Right lobe of liver (tissue), 4 donors: ENCODE measurements at regions not wholly inside any gene's neighbourhood (a gene's known extent, or its start where the extent isn't known, plus 50 kb on each side); places are given as distances from the start of the nearest gene placed in this dataset.

Experiments used
- POLR2A ChIP-seq: fragments of 450-650 bp; IDR thresholded peaks from one replicate; pipeline ENCODE4 v1.6.1; 2017; ENCODE audit warnings: antibody characterized with exemption, mild to moderate bottlenecking
- TF ChIP-seq, protein P1 (sequence below), 4 donors: fragments of 200-600 bp in 3 of 4; fragments of 450-650 bp in 1 of 4; IDR thresholded peaks; one replicate each; pipeline versions ENCODE4 v1.5.1 to v1.8.0; 2016 to 2022; ENCODE audit warnings: antibody characterized with exemption in 4 of 4, mild to moderate bottlenecking in 2 of 4
- donor health status: DM: no; HTN: no; CAD: no.
- donor health status: DM: no; HTN: no; CAD: no.
- donor health status: DM: no; HTN: yes; CAD: no.

DNA sequence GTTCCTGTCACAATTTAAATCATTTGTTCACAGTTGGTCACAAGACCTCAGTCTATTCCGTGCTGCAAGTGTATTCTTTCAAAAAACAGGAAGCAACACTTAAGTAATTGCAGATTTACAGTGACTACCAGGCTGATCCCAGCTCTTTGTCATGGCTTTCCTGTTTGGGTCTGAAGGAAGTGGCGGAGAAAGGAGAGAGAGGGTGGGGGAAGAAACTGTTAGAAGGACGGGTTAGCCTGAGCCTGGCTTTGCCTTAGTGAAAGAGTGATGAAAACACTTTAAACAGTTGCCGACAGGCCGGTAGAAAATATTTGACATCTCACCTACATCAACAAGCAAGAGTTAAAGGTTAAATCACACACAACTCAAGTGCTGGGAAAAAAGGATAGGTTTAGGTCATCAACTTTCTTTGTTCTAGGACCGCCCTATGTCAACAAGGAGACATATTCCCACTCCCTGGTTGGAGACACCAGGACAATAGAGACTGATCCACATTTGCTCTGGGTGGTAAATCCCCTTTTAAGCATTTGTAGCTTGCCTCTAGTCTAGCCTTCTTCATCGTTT lies 102.2 kb upstream of the DAB2 start:
- TF ChIP-seq, protein P1, sequence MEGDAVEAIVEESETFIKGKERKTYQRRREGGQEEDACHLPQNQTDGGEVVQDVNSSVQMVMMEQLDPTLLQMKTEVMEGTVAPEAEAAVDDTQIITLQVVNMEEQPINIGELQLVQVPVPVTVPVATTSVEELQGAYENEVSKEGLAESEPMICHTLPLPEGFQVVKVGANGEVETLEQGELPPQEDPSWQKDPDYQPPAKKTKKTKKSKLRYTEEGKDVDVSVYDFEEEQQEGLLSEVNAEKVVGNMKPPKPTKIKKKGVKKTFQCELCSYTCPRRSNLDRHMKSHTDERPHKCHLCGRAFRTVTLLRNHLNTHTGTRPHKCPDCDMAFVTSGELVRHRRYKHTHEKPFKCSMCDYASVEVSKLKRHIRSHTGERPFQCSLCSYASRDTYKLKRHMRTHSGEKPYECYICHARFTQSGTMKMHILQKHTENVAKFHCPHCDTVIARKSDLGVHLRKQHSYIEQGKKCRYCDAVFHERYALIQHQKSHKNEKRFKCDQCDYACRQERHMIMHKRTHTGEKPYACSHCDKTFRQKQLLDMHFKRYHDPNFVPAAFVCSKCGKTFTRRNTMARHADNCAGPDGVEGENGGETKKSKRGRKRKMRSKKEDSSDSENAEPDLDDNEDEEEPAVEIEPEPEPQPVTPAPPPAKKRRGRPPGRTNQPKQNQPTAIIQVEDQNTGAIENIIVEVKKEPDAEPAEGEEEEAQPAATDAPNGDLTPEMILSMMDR (IDR thresholded peaks at IDR 0.05), result no peak
- no peak for TF ChIP-seq POLR2A
